ENCODE measurements at regions not wholly inside any gene's neighbourhood (a gene's known extent, or its start where the extent isn't known, plus 50 kb on each side); places are given as distances from the start of the nearest gene placed in this dataset.

GRCh38 chr5:107257885-107258520, 412.7 kb downstream of the EFNA5 start:
- no peak for DNase-seq (ENCODE audit: low read depth, low spot score)
- Histone ChIP-seq H3K9me3 (ENCODE audit: control insufficient read depth, low read depth, low read length) (no peaks in the 10 kb centered on the region), H3K79me2 (ENCODE audit: control insufficient read depth, insufficient read depth, low read length) (no peaks in the 10 kb centered on the region), H3K4me3 (ENCODE audit: control insufficient read depth in 2 of 3, extremely low read depth in 1 of 3, insufficient read depth in 2 of 3, low read depth in 1 of 3, low read length in 3 of 3) (no peak overlapping the region), H3K4me1 (ENCODE audit: control insufficient read depth, extremely low read depth, insufficient read depth, low read length) (no peaks in the 10 kb centered on the region), H4K20me1 (ENCODE audit: control insufficient read depth, extremely low read depth, insufficient read depth, low read length) (no peaks in the 10 kb centered on the region), H3K9ac (ENCODE audit: control insufficient read depth, extremely low read depth, insufficient read depth, low read length) (no peak overlapping the region), H3K4me2 (ENCODE audit: control insufficient read depth, extremely low read depth, insufficient read depth, low read depth, low read length) (no peak overlapping the region), H3K27ac (ENCODE audit: control insufficient read depth, insufficient read depth, low read length) (no peak overlapping the region), H3K36me3 (ENCODE audit: control insufficient read depth in 2 of 2, extremely low read depth in 1 of 2, insufficient read depth in 2 of 2, low read length in 2 of 2) (no peaks in the 10 kb centered on the region), H2AFZ (ENCODE audit: control insufficient read depth, low read length) (no peak overlapping the region), H3K27me3 (ENCODE audit: control insufficient read depth, extremely low read depth, insufficient read depth, low read length) (no peaks in the 10 kb centered on the region), H3K9me1 (ENCODE audit: control insufficient read depth, extremely low read depth, insufficient read depth, low read length) (no peaks in the 10 kb centered on the region)
- no peak for FAIRE-seq
- dilution Hi-C loops (cut with MboI; ENCODE audit: extremely low pct_ligation_motif_present, low sequenced_read_pairs), result no loop called here
- no peak for TF ChIP-seq EZH2 (IDR thresholded peaks at IDR 0.05; ENCODE audit: low read length)
- TF ChIP-seq CTCF (optimal IDR thresholded peaks at IDR 0.05 in 1 of 3, IDR thresholded peaks at IDR 0.05 in 1 of 3, conservative IDR thresholded peaks at IDR 0.05 in 1 of 3; ENCODE audit: extremely low read depth in 1 of 3, insufficient read depth in 2 of 3, low read length in 3 of 3), result no peak

GRCh38 chr5:107254902-107255234, 415.9 kb downstream of the EFNA5 start:
- no peaks in the 10 kb centered on the region for H3K9me3 ChIP-seq (ENCODE audit: control insufficient read depth, low read depth, low read length)
- dilution Hi-C loops (cut with MboI; ENCODE audit: extremely low pct_ligation_motif_present, low sequenced_read_pairs), result no loop called here
- H3K9ac ChIP-seq (ENCODE audit: control insufficient read depth, extremely low read depth, insufficient read depth, low read length), result no peak overlapping the region
- DNase-seq (ENCODE audit: low read depth, low spot score) (no peak), FAIRE-seq (no peak)
- no peak overlapping the region for H2AFZ ChIP-seq (ENCODE audit: control insufficient read depth, low read length)
- no peaks in the 10 kb centered on the region for H3K27me3 ChIP-seq (ENCODE audit: control insufficient read depth, extremely low read depth, insufficient read depth, low read length)
- no peaks in the 10 kb centered on the region for H3K79me2 ChIP-seq (ENCODE audit: control insufficient read depth, insufficient read depth, low read length)
- no peaks in the 10 kb centered on the region for H3K4me1 ChIP-seq (ENCODE audit: control insufficient read depth, extremely low read depth, insufficient read depth, low read length)
- H3K36me3 ChIP-seq (ENCODE audit: control insufficient read depth in 2 of 2, extremely low read depth in 1 of 2, insufficient read depth in 2 of 2, low read length in 2 of 2), result no peaks in the 10 kb centered on the region
- no peaks in the 10 kb centered on the region for H3K9me1 ChIP-seq (ENCODE audit: control insufficient read depth, extremely low read depth, insufficient read depth, low read length)
- no peaks in the 10 kb centered on the region for H4K20me1 ChIP-seq (ENCODE audit: control insufficient read depth, extremely low read depth, insufficient read depth, low read length)
- TF ChIP-seq CTCF (optimal IDR thresholded peaks at IDR 0.05 in 1 of 3, IDR thresholded peaks at IDR 0.05 in 1 of 3, conservative IDR thresholded peaks at IDR 0.05 in 1 of 3; ENCODE audit: extremely low read depth in 1 of 3, insufficient read depth in 2 of 3, low read length in 3 of 3), result no peak
- no peak for TF ChIP-seq EZH2 (IDR thresholded peaks at IDR 0.05; ENCODE audit: low read length)
- no peak overlapping the region for H3K27ac ChIP-seq (ENCODE audit: control insufficient read depth, insufficient read depth, low read length)
- H3K4me2 ChIP-seq (ENCODE audit: control insufficient read depth, extremely low read depth, insufficient read depth, low read depth, low read length), result no peak overlapping the region
- no peak overlapping the region for H3K4me3 ChIP-seq (ENCODE audit: control insufficient read depth in 2 of 3, extremely low read depth in 1 of 3, insufficient read depth in 2 of 3, low read depth in 1 of 3, low read length in 3 of 3)
